ENCODE measurements at regions not wholly inside any gene's neighbourhood (a gene's known extent, or its start where the extent isn't known, plus 50 kb on each side); places are given as distances from the start of the nearest gene placed in this dataset.
"Not testable (repeated sequence)": the region's sequence is repeated elsewhere in the genome, so short reads cannot be mapped to it uniquely, and the experiment has no call there.

DNA sequence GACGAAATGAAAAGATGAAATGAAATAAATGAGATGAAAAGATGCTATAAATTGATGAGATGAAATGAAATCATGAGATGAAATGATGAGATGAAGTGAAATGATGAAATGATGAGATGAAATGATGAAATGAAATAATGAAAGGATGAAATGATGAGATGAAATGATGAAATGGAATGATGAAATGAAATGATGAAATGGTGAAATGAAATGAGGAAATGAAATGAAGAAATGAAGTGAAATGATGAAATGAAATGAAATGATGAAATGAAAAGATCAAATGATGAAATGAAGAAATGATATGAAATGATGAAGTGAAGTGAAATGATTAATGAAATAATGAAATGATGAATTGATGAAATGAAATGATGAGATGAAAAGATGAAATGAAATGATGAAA is 138.5 kb upstream of the ERV3-1 start:
- TF ChIP-seq, protein P1, sequence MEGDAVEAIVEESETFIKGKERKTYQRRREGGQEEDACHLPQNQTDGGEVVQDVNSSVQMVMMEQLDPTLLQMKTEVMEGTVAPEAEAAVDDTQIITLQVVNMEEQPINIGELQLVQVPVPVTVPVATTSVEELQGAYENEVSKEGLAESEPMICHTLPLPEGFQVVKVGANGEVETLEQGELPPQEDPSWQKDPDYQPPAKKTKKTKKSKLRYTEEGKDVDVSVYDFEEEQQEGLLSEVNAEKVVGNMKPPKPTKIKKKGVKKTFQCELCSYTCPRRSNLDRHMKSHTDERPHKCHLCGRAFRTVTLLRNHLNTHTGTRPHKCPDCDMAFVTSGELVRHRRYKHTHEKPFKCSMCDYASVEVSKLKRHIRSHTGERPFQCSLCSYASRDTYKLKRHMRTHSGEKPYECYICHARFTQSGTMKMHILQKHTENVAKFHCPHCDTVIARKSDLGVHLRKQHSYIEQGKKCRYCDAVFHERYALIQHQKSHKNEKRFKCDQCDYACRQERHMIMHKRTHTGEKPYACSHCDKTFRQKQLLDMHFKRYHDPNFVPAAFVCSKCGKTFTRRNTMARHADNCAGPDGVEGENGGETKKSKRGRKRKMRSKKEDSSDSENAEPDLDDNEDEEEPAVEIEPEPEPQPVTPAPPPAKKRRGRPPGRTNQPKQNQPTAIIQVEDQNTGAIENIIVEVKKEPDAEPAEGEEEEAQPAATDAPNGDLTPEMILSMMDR (IDR thresholded peaks at IDR 0.05), result not testable (repeated sequence)
- not testable (repeated sequence) for TF ChIP-seq POLR2A (IDR thresholded peaks at IDR 0.05)

Measured in body of pancreas (tissue), 4 donors.